Activated CD4-positive, alpha-beta T cell treated with anti-CD3 and anti-CD28 coated beads, Interleukin-2, Interleukin-4, amounts not matched to agents 100 ng/mL and 50 ng/mL, durations not matched to agents 16 hours and 8 hours (primary cell): ENCODE measurements at regions not wholly inside any gene's neighbourhood (a gene's known extent, or its start where the extent isn't known, plus 50 kb on each side); places are given as distances from the start of the nearest gene placed in this dataset.

Experiments
- DNase-seq: peaks from one replicate; pipeline ENCODE4 v3.0.0-alpha.2; 2020; ENCODE audit warnings: low spot score

GRCh38 chr2:80852808-80853139, 548.2 kb upstream of the LRRTM1 start:
- DNase-seq, result no peak

- no peak for DNase-seq
Measured at GRCh38 chr2:80852079-80852807, 547.7 kb upstream of the LRRTM1 start.

- no peak for DNase-seq
Measured at GRCh38 chr2:80830891-80831290, 526.3 kb upstream of the LRRTM1 start.

- DNase-seq, result no peak
Measured at GRCh38 chr2:80822999-80823398, 518.4 kb upstream of the LRRTM1 start.

- DNase-seq, result no peak
Measured at GRCh38 chr2:80815259-80815658, 510.7 kb upstream of the LRRTM1 start.

GRCh38 chr2:80786584-80786983, 482.0 kb upstream of the LRRTM1 start:
- DNase-seq, result no peak

GRCh38 chr2:80778704-80779103, 474.2 kb upstream of the LRRTM1 start:
- no peak for DNase-seq

- no peak for DNase-seq
Measured at GRCh38 chr2:80748592-80748991, 444.0 kb upstream of the LRRTM1 start.

- DNase-seq, result no peak
Measured at GRCh38 chr2:80737047-80737446, 432.5 kb upstream of the LRRTM1 start.

- DNase-seq, result no peak
Measured at GRCh38 chr2:80725001-80725400, 420.4 kb upstream of the LRRTM1 start.

- DNase-seq, result no peak
Measured at GRCh38 chr2:80722803-80723202, 418.3 kb upstream of the LRRTM1 start.

GRCh38 chr2:80719607-80720006, 415.1 kb upstream of the LRRTM1 start:
- no peak for DNase-seq

- DNase-seq, result no peak
Measured at GRCh38 chr2:80715433-80715832, 410.9 kb upstream of the LRRTM1 start.

- DNase-seq, result no peak
Measured at GRCh38 chr2:80711915-80712314, 407.4 kb upstream of the LRRTM1 start.

GRCh38 chr2:80706951-80707350, 402.4 kb upstream of the LRRTM1 start:
- DNase-seq, result no peak

GRCh38 chr2:80706541-80706940, 402.0 kb upstream of the LRRTM1 start:
- no peak for DNase-seq

GRCh38 chr2:80703532-80703931, 399.0 kb upstream of the LRRTM1 start:
- no peak for DNase-seq

GRCh38 chr2:80700961-80701360, 396.4 kb upstream of the LRRTM1 start:
- DNase-seq, result no peak
